Fibroblast of skin of left biceps (primary cell): ENCODE measurements at regions not wholly inside any gene's neighbourhood (a gene's known extent, or its start where the extent isn't known, plus 50 kb on each side); places are given as distances from the start of the nearest gene placed in this dataset.

Experiments
- DNase-seq, 2 experiments: peaks; one replicate each; pipeline ENCODE4 v3.0.0-alpha.2; 2013; ENCODE audit warnings: low read depth in 2 of 2

- DNase-seq: no peak
These were observed 129.8 kb downstream of the UGT8 start for GRCh38 chr4:114728426-114728825.

- no peak for DNase-seq
These were observed 130.6 kb downstream of the UGT8 start for GRCh38 chr4:114729068-114729738.

GRCh38 chr4:114734594-114734993 is 136.0 kb downstream of the UGT8 start:
- peak in 1 of 2 experiments; percentile 2 for DNase-seq

GRCh38 chr4:114752391-114753165 is 154.0 kb downstream of the UGT8 start:
- DNase-seq: peak; percentile 5 to 14

- DNase-seq: no peak
These were observed 156.0 kb downstream of the UGT8 start for GRCh38 chr4:114754616-114755015.

GRCh38 chr4:114758066-114758465 is 159.5 kb downstream of the UGT8 start:
- no peak for DNase-seq

GRCh38 chr4:114768501-114768900 is 169.9 kb downstream of the UGT8 start:
- no peak for DNase-seq

GRCh38 chr4:114770624-114771023 is 172.0 kb downstream of the UGT8 start:
- no peak for DNase-seq

- DNase-seq: no peak
These were observed 174.7 kb downstream of the UGT8 start for GRCh38 chr4:114773339-114773738.
